GM23338 (cell line): ENCODE measurements at regions not wholly inside any gene's neighbourhood (a gene's known extent, or its start where the extent isn't known, plus 50 kb on each side); places are given as distances from the start of the nearest gene placed in this dataset.
A peak's percentile ranks its signal among the peaks of the same experiment; 100 is the strongest.

Experiments
- ATAC-seq: fragments of 200-7000 bp; cut with Tn5 transposase; 3 replicates; pipeline ENCODE4 v1.9.1; 2020
- DNase-seq: peaks from one replicate; pipeline ENCODE4 v3.0.0-alpha.2; 2015; ENCODE audit warnings: low spot score
- H2AFZ ChIP-seq: fragments of 200-600 bp; sonication (generic); 2 replicates; pipeline ENCODE4 v1.8.0; 2016; ENCODE audit warnings: antibody characterized with exemption, mild to moderate bottlenecking, moderate library complexity
- H3F3A ChIP-seq: fragments of 200-600 bp; sonication (generic); replicated peaks from 2 replicates; pipeline ENCODE4 v1.8.0; 2017; ENCODE audit warnings: antibody characterized with exemption, mixed run types, low read depth
- H3K27ac ChIP-seq: fragments of 200-600 bp; sonication (generic); 2 replicates; pipeline ENCODE4 v1.6.1; 2016; ENCODE audit warnings: low read depth
- H3K27me3 ChIP-seq: fragments of 200-600 bp; sonication (generic); 2 replicates; pipeline ENCODE4 v1.8.0; 2016; ENCODE audit warnings: mild to moderate bottlenecking, mixed run types, moderate library complexity; ENCODE audit not compliant: insufficient read depth
- H3K36me3 ChIP-seq: fragments of 200-600 bp; sonication (generic); 2 replicates; pipeline ENCODE4 v1.8.0; 2016; ENCODE audit warnings: mild to moderate bottlenecking; ENCODE audit not compliant: insufficient read depth
- H3K4me1 ChIP-seq: fragments of 200-600 bp; sonication (generic); 2 replicates; pipeline ENCODE4 v1.8.0; 2016; ENCODE audit warnings: mild to moderate bottlenecking, moderate library complexity; ENCODE audit not compliant: insufficient read depth
- H3K4me2 ChIP-seq: fragments of 200-600 bp; sonication (generic); 2 replicates; pipeline ENCODE4 v1.7.1; 2017; ENCODE audit warnings: mixed run types
- H3K4me3 ChIP-seq: fragments of 200-600 bp; sonication (generic); 2 replicates; pipeline ENCODE4 v1.6.1; 2016; ENCODE audit warnings: mixed run types
- H3K79me2 ChIP-seq: fragments of 200-600 bp; sonication (generic); replicated peaks from 2 replicates; pipeline ENCODE4 v1.8.0; 2017; ENCODE audit warnings: mild to moderate bottlenecking; ENCODE audit not compliant: insufficient read depth
- H3K9me2 ChIP-seq: fragments of 200-600 bp; sonication (generic); 2 replicates; pipeline ENCODE4 v1.8.0; 2017; ENCODE audit not compliant: insufficient read depth
- H4K20me1 ChIP-seq: fragments of 200-600 bp; sonication (generic); replicated peaks from 2 replicates; pipeline ENCODE4 v1.8.0; 2017; ENCODE audit warnings: mild to moderate bottlenecking; ENCODE audit not compliant: insufficient read depth
- H3K27ac Mint-ChIP-seq: 2 replicates; pipeline ENCODE4 v1.8.0; 2020; ENCODE audit warnings: inconsistent platforms, mild to moderate bottlenecking, moderate library complexity, mixed read lengths
- H3K27me3 Mint-ChIP-seq: 3 replicates; pipeline ENCODE4 v1.8.0; 2022; ENCODE audit warnings: low read depth, mild to moderate bottlenecking, moderate library complexity, mixed read lengths, inconsistent platforms; ENCODE audit not compliant: insufficient read depth, poor library complexity
- H3K36me3 Mint-ChIP-seq: 3 replicates; pipeline ENCODE4 v1.8.0; 2021; ENCODE audit warnings: low read depth, mild to moderate bottlenecking, inconsistent platforms, moderate library complexity, mixed read lengths
- H3K4me1 Mint-ChIP-seq: 3 replicates; pipeline ENCODE4 v1.8.0; 2020; ENCODE audit warnings: mild to moderate bottlenecking, inconsistent platforms, mixed read lengths
- H3K4me3 Mint-ChIP-seq: 3 replicates; pipeline ENCODE4 v1.8.0; 2021; ENCODE audit warnings: moderate library complexity, mild to moderate bottlenecking, inconsistent platforms, mixed read lengths
- H3K9me3 Mint-ChIP-seq: 3 replicates; pipeline ENCODE4 v1.8.0; 2020; ENCODE audit warnings: moderate library complexity, mild to moderate bottlenecking, inconsistent platforms, mixed read lengths
- CREB1 ChIP-seq: fragments of 250-450 bp; sonication (Bioruptor Pico); IDR thresholded peaks from 2 replicates; pipeline ENCODE4 v1.5.0; 2020; ENCODE audit warnings: low read depth, mild to moderate bottlenecking, moderate library complexity
- CTCF ChIP-seq, 2 experiments: fragments of 200-600 bp in 1 of 2; sonication (generic) in 1 of 2; conservative IDR thresholded peaks; 2 replicates each; pipeline versions ENCODE4 v1.5.1 to v1.6.1; 2016 to 2017; ENCODE audit warnings: antibody characterized with exemption in 2 of 2, low read depth in 2 of 2, mild to moderate bottlenecking in 2 of 2, moderate library complexity in 1 of 2
- EZH2 ChIP-seq: fragments of 200-600 bp; sonication (generic); IDR thresholded peaks from one replicate; pipeline ENCODE4 v1.8.0; 2017; ENCODE audit warnings: antibody characterized with exemption, mild to moderate bottlenecking, low read depth; ENCODE audit not compliant: unreplicated experiment
- EZH2phosphoT487 ChIP-seq: fragments of 200-600 bp; sonication (generic); IDR thresholded peaks from one replicate; pipeline ENCODE4 v1.8.1; 2018; ENCODE audit warnings: antibody characterized with exemption; ENCODE audit not compliant: unreplicated experiment
- NANOG ChIP-seq: IDR thresholded peaks from 2 replicates; pipeline ENCODE4 v1.6.1; 2016; ENCODE audit warnings: antibody characterized with exemption, borderline replicate concordance
- POLR2AphosphoS5 ChIP-seq: IDR thresholded peaks from 2 replicates; pipeline ENCODE4 v1.6.1; 2016; ENCODE audit warnings: antibody characterized with exemption, low read depth
- REST ChIP-seq: IDR thresholded peaks from one replicate; pipeline ENCODE4 v1.6.1; 2018; ENCODE audit warnings: antibody characterized with exemption; ENCODE audit not compliant: unreplicated experiment
- STAT1 ChIP-seq: IDR thresholded peaks from one replicate; pipeline ENCODE4 v1.6.1; 2016; ENCODE audit warnings: antibody characterized with exemption; ENCODE audit not compliant: unreplicated experiment
- ZNF114 ChIP-seq: fragments of 250-450 bp; sonication (Bioruptor Pico); IDR thresholded peaks from 2 replicates; pipeline ENCODE4 v1.5.0; 2020; ENCODE audit warnings: mild to moderate bottlenecking, moderate library complexity
- ZNF331 ChIP-seq: fragments of 250-450 bp; sonication (Bioruptor Pico); IDR thresholded peaks from 2 replicates; pipeline ENCODE4 v1.5.0; 2020; ENCODE audit warnings: low read depth, mild to moderate bottlenecking, moderate library complexity
- ZNF462 ChIP-seq: fragments of 250-450 bp; sonication (Bioruptor Pico); IDR thresholded peaks from 2 replicates; pipeline ENCODE4 v1.5.0; 2020; ENCODE audit warnings: mild to moderate bottlenecking, moderate library complexity
- TF ChIP-seq, protein P1 (sequence below): IDR thresholded peaks from 2 replicates; pipeline ENCODE4 v1.6.1; 2016; ENCODE audit warnings: antibody characterized with exemption

- no peak overlapping the region for H3K27ac ChIP-seq
- peaks cover 4% of the 10 kb centered on the region for H3K27me3 Mint-ChIP-seq
- peak; percentile 26 for ATAC-seq
- H3F3A ChIP-seq: no peaks in the 10 kb centered on the region
- no peaks in the 10 kb centered on the region for H3K9me3 Mint-ChIP-seq
- no peaks in the 10 kb centered on the region for H3K9me2 ChIP-seq
- peak overlapping the region; percentile 74 for H2AFZ ChIP-seq
- no peaks in the 10 kb centered on the region for H3K36me3 ChIP-seq
- TF ChIP-seq ZNF114 (CRISPR knock-in tag) (no peak), EZH2 (no peak), ZNF331 (CRISPR knock-in tag) (no peak), STAT1 (no peak), POLR2AphosphoS5 (no peak), NANOG (no peak), CTCF (conservative IDR thresholded peaks at IDR 0.05; ENCODE audit: low read depth in 2 of 2) (no peak), ZNF462 (no peak), EZH2phosphoT487 (no peak), REST (no peak), CREB1 (no peak)
- TF ChIP-seq, protein P1, sequence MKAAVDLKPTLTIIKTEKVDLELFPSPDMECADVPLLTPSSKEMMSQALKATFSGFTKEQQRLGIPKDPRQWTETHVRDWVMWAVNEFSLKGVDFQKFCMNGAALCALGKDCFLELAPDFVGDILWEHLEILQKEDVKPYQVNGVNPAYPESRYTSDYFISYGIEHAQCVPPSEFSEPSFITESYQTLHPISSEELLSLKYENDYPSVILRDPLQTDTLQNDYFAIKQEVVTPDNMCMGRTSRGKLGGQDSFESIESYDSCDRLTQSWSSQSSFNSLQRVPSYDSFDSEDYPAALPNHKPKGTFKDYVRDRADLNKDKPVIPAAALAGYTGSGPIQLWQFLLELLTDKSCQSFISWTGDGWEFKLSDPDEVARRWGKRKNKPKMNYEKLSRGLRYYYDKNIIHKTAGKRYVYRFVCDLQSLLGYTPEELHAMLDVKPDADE: no peak
- no peaks in the 10 kb centered on the region for H3K27me3 ChIP-seq
- no peaks in the 10 kb centered on the region; the same call in 1 of the 2 replicates for H3K4me1 ChIP-seq
- H3K36me3 Mint-ChIP-seq: no peaks in the 10 kb centered on the region
- H3K27ac Mint-ChIP-seq: peak overlapping the region; percentile 50; the same call in 1 of the 2 replicates
- no peak for DNase-seq
- H3K79me2 ChIP-seq: no peaks in the 10 kb centered on the region
- peaks cover 30% of the 10 kb centered on the region for H3K4me1 Mint-ChIP-seq
- no peak overlapping the region for H3K4me2 ChIP-seq
- no peak overlapping the region for H3K4me3 Mint-ChIP-seq
- no peak overlapping the region for H3K4me3 ChIP-seq
- no peaks in the 10 kb centered on the region for H4K20me1 ChIP-seq
These were observed 73.3 kb downstream of the MRPL14 start for GRCh38 chr6:44053760-44054556.
